ENCODE measurements at regions not wholly inside any gene's neighbourhood (a gene's known extent, or its start where the extent isn't known, plus 50 kb on each side); places are given as distances from the start of the nearest gene placed in this dataset.

GRCh38 chr16:79366635-79367034, 233.9 kb downstream of the MAF start:
- no peak for DNase-seq

GRCh38 chr16:79365702-79366101, 234.8 kb downstream of the MAF start:
- no peak for DNase-seq

DNA sequence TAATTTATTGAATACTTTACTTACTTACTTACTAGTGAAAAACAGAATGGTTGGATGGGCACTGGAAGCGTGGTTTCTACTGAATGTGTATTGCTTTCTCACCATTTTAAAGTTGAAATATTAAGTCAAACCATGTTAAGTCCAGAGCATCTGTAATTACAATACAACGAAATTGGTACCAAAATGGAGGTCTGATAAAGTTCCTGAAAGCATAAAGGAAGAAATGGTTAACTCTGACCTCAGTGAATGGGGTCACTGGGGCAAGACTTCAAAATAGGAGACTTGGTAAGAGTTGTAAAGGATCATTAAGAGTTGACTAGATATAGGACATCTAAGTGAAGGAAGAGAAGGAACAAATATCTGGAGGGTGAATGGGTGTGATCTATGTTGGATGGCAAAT, 237.1 kb downstream of the MAF start:
- no peak for DNase-seq

DNA sequence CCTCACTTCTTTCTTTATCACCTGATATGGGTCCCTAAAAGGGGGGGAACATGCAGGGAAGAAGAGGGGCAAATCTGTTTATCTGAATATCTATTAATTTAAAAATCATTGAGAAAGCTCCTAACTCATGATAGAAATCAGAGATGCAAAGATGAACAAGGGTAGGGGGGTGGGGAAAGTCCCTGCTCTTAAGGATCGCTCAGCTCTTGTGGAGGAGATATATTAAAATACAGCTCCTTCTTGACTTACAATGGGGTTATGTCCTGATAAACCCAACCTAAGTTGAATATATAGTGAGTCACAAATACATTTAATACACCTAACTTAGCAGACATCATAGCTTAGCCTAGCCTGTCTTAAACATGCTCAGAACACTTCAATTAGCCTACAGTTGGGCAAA, 237.5 kb downstream of the MAF start:
- no peak for DNase-seq

DNA sequence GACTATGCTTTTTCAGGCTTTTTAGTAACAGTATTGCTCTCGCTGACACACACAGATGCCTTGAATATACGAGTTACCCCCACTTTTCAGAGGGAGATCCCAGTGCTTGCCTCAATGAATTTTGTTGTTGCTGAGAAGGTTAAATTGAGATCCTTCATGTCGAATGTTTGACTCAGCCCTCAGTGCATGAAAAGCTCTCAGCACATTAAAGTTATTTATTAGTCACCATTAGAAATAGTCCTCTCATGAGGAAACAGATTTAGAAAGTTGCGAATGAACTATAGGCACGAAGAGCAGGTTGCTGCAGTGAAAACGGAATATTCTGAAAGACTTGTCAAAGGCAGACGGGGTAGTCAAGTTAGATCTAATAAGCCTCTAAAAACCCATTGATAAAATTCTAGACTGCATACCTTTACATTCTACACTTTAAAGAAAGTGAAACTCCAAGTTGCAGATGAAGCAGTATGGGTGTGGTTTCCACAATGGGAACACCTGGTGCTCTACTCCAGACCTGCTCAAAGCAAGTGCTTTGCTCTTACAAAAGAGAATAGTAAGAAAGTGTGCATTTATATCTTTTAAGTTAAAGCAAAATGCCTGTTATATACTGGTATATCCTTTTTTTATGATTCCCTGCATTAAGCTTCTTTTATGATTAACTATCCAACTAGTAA, 238.1 kb downstream of the MAF start:
- no peak for DNase-seq

DNA sequence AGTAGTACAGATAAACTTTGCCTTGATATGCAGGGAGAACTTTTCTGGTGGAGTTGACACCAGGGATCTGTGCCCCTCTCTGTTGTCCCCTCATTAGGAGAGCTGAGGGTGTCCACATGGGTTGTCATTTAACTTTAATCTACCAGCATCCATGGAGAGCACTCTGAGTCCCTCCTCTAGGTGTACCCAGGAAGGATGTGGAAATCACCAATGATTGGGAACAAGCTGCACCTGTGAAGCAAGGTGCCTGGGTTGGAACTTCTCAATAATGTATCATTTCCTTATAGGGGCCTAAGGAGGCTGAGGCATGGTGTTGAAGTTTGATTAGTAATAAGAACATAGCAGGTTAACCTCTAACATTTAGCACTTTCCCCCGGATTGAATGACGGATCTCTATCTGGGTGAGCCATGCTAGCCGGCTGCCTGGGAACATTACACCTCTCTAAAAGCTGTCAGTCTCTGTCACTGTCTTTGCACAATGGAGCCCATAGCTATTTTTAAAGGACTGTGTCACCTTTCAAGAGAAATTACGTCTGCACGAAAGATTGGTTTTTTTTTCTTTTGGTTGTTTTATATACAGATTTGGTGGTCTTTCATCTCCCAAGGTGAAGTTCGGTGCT, 239.3 kb downstream of the MAF start:
- no peak for DNase-seq

DNA sequence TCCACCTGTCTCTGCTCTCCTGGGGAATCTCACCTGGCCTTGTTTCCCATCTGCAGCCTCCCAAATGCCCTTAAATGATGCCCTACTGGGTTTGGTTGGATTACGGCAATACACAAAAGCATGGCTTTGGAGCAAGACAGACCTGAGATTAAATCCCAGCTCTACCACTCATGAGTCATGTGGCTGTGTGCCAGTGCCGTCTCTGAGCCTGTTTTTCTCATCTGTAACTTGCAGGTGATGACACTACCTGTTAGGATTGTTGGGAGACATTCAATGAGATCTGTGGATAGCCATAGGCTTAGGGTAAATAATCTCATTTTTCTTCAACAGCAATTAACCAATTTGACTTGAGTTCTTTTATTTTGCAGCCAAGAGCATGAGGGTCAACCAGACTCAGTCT, 240.3 kb downstream of the MAF start:
- no peak for DNase-seq

DNA sequence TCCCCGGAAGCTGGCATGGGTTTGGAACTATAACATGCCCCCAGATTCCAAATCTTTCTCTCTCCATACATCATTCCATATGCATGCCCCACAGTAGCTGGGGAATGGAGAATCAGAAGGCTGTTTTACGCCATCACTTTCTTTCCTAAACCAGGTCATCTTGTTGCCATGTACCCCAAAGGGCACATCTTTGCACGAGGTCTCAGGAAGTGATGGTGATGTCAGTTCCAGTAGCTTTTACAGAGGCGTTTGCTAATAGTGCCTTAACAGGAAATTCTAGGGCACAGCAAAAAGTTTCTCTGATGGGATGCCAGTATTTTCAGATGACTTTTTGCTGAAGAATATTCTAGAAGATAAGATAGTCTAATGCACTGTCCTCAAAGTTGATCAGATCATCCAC, 241.5 kb downstream of the MAF start:
- DNase-seq = no peak

GRCh38 chr16:79358188-79358587, 242.3 kb downstream of the MAF start:
- DNase-seq = no peak

- DNase-seq = no peak
These were observed 244.8 kb downstream of the MAF start for GRCh38 chr16:79355600-79356358.

- DNase-seq = no peak
These were observed 248.6 kb downstream of the MAF start for GRCh38 chr16:79351927-79352326.

GRCh38 chr16:79349803-79350202, 250.7 kb downstream of the MAF start:
- DNase-seq = no peak

DNA sequence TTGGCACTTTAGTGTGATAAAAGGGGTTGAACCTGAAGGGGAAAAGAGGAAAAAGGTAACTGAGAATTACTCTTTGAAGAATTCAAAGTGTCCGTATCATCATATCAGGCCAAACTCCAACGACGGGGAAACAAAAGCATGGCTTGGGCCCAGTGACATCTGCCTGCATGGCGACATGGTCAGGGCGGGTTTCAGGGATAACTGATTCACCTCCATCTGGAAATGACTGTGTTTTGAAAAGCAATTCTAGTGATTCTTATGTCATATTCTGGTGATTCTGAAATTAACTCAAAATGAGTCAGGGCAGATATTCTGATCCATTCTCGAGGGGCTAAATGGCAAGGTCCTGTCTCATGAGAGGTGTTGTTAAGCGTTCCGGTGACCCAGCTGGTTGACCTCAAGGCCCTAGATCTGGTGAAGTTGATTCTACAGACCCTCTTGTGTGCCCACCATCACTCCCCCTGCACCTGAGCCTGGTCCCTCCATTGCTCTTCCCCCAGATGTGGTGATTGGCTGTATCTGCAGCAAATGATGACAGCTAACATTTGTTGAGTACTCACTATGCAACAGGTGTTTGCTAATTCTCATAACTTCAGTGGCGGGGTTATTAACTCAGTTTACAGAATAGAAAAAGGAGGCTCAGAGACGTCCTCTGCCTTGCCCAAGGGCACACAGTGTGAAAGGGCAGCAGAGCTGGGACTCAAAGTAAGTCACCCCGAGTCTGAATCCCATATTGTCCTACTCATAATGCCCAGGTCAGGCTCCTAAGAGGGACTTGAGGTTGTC, 251.8 kb downstream of the MAF start:
- no peak for DNase-seq

- DNase-seq = no peak
These were observed 253.3 kb downstream of the MAF start for GRCh38 chr16:79347277-79347676.

- DNase-seq = no peak
These were observed 260.7 kb downstream of the MAF start for GRCh38 chr16:79339863-79340262.

- DNase-seq = no peak
These were observed 262.6 kb downstream of the MAF start for GRCh38 chr16:79337906-79338305.

DNA sequence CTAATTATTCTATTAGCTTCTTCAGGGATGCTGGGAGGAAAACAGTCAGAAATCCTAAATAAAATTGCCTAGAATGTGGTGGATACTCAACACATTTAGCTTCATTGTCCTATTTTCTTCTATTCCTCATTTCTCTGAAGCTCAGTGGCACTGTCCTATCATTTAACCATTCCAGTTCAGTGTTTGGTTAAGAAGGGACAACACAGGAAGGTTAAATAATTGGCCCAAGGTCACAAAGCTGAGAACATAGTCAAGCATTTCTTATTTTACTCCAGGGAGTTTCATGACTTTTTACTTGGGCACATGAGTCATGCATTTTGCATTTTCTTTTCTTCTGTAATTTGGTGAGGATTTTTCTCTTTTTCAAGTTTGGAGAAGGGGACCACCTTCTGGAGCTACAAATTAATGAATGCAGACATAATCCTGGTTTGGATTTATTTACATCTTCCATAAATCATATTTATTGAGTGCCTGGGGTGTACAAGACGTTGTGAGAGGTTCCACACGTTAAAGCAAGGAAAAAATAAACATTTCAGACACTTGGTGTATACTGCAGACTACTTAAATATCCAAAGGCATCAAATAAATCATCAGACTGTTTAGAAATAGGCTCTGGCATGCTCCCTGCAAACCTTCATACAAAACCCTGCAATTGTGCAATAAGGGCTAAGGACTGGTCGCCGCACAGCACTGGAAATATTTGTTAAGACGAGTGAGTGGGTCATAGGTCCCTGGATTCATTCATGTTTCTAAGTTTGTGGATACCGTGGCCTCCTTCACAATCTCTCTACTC, 263.9 kb downstream of the MAF start:
- DNase-seq = no peak

DNA sequence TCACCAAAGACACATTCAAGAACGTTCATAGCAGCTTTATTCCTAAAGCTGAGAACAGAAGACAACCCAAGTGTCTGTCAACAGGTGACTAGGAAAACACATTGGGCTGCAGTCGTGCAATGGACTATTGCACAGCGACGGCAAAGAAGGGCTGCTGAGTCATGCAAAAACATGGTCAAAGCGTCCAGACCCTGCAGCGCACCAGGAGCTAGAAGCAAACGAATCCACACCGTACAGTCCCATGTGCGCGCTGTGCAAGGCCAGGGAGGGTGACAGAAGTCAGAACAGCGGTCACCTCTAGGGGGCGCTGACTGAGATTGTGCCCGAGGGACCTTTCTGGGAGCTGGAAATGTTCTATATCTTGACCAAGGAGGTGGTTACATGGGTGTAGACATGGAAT, 266.4 kb downstream of the MAF start:
- DNase-seq = no peak

DNA sequence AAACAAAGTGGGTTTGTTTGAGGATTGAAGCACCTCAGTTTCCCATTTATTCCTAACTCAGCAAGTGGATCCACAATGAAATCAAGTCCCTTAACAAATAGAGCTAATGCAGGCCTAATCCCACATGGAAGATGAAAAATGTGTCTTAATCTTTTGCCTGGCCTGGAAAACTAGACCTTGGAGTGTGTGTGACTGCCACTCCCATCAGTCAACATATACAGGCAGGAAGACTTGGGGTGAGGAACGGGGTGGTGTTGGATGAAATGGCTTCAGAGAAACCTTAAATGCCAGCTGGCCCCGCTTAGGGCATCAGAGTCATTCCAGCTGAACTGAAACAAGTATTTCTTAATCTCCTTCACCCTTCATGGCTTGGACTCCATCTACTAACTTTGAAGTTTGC, 269.5 kb downstream of the MAF start:
- DNase-seq = no peak

DNA sequence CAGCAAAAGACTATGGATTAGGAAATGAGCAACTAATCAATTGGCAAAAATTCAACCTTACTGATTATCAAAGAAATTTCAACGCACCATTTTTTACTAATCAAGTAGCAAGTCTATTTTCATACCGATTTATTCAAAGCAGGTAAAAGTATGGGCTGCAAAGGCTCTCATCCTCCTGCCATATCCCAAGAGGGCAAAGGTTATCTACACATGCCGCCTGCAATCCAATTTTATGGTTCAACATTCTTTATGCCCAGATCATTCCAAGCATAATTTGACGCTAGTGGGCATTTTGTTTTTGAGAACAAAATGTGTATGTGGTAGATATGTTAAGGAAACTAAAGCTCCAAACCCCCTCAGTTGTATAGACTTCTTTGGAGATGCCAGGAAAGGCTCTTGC, 270.6 kb downstream of the MAF start:
- DNase-seq = no peak

- DNase-seq = no peak
These were observed 271.4 kb downstream of the MAF start for GRCh38 chr16:79329166-79329521.

- DNase-seq = no peak
These were observed 272.0 kb downstream of the MAF start for GRCh38 chr16:79328402-79329165.
